ENCODE measurements at regions not wholly inside any gene's neighbourhood (a gene's known extent, or its start where the extent isn't known, plus 50 kb on each side); places are given as distances from the start of the nearest gene placed in this dataset.

DNA sequence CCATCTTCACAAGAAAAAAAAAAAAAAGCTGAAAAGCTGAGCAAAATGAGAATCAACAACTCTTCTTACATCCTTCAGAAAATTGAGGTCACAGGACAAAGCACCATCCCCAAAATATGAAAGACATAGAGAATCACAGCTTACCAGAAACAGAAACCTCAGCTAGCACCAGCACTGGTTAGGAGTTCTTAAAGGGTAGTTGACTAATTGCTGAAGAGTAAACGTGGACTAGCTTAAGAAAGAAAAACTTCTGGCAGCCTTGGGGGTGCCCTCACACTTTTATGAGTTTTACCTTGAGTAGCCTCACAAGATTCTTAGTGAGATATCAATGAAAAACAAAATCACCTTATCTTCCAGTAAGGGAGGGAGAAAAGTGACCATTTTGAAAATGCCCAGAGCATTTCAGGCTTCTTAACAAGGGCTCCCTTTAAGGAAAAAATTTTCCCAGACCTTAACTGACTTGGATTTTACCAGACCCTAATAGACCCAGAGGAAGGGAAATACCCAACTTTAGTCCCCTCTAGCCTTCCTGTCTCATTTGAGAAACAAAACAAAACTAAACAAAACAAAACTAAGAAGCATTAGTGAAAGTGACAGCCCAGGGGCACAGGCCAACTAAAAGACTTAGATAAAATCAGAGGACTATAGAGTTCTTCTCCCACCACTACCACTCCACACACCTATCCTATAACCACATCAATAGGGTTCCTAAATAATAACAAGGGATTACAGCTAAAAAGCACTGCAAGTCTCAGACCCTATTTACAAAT is 888.6 kb downstream of the DIAPH3 start:
- CTCF ChIA-PET = no interaction called here
- H3K9me2 ChIP-seq (ENCODE audit: insufficient read depth) = no peaks in the 10 kb centered on the region
- no peak overlapping the region for H2AFZ ChIP-seq
- no peaks in the 10 kb centered on the region for H3K36me3 ChIP-seq (ENCODE audit: low read depth)
- intact Hi-C loops (cut with micrococcal nuclease; ENCODE audit: unreplicated experiment) = no loop called here
- H3F3A ChIP-seq (ENCODE audit: insufficient read depth, low read depth) = no peaks in the 10 kb centered on the region
- H3K79me2 ChIP-seq (ENCODE audit: low read depth) = no peaks in the 10 kb centered on the region
- H3K4me1 ChIP-seq (replicated peaks; ENCODE audit: insufficient read depth) = no peaks in the 10 kb centered on the region
- no peaks in the 10 kb centered on the region for H3K9me3 ChIP-seq (ENCODE audit: insufficient read depth, low read depth)
- H3K4me2 ChIP-seq = no peak overlapping the region
- DNase-seq = no peak
- TF ChIP-seq CTCF (conservative IDR thresholded peaks at IDR 0.05) (no peak), EZH2 (IDR thresholded peaks at IDR 0.05; ENCODE audit: low read depth) (no peak)
- no peak overlapping the region for H3K4me3 ChIP-seq
- no peaks in the 10 kb centered on the region for H4K20me1 ChIP-seq (ENCODE audit: insufficient read depth)
- no peaks in the 10 kb centered on the region for H3K27me3 ChIP-seq (ENCODE audit: insufficient read depth, low read depth)
- POLR2A ChIA-PET (ENCODE audit: unreplicated experiment) = no interaction called here
- H3K27ac ChIP-seq = no peak overlapping the region
- BruUV-seq (replicated peaks) = no TSS peak

DNA sequence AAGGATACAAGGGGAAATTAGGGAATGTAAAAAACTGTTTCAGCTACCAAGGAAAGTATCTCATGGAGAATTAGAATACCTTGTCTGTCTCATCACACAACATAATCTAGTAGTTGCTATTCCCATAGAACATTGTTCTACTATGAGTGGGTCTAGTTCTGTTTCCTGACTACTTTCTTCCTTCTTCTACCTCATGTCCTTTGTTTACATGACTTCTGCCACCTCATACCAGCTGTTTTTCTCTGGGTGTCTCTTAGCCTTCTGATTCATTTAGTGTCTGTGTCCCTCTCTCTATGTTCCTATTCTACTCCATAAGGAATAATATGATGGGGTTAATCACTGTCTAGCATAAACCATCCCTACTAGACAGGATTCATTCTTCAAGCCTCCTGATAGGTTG is 887.3 kb downstream of the DIAPH3 start:
- H2AFZ ChIP-seq = no peak overlapping the region
- no TSS peak for BruUV-seq (replicated peaks)
- H3F3A ChIP-seq (ENCODE audit: insufficient read depth, low read depth) = no peaks in the 10 kb centered on the region
- H3K27ac ChIP-seq = no peak overlapping the region
- H3K27me3 ChIP-seq (ENCODE audit: insufficient read depth, low read depth) = no peaks in the 10 kb centered on the region
- no peak for DNase-seq
- no peaks in the 10 kb centered on the region for H4K20me1 ChIP-seq (ENCODE audit: insufficient read depth)
- intact Hi-C loops (cut with micrococcal nuclease; ENCODE audit: unreplicated experiment) = no loop called here
- no peak overlapping the region for H3K4me2 ChIP-seq
- H3K4me1 ChIP-seq (replicated peaks; ENCODE audit: insufficient read depth) = no peaks in the 10 kb centered on the region
- CTCF ChIA-PET = no interaction called here
- H3K9me2 ChIP-seq (ENCODE audit: insufficient read depth) = no peaks in the 10 kb centered on the region
- POLR2A ChIA-PET (ENCODE audit: unreplicated experiment) = no interaction called here
- H3K9me3 ChIP-seq (ENCODE audit: insufficient read depth, low read depth) = no peaks in the 10 kb centered on the region
- TF ChIP-seq CTCF (conservative IDR thresholded peaks at IDR 0.05) = no peak
- TF ChIP-seq EZH2 (IDR thresholded peaks at IDR 0.05; ENCODE audit: low read depth) = no peak
- no peaks in the 10 kb centered on the region for H3K79me2 ChIP-seq (ENCODE audit: low read depth)
- no peaks in the 10 kb centered on the region for H3K36me3 ChIP-seq (ENCODE audit: low read depth)
- H3K4me3 ChIP-seq = no peak overlapping the region

DNA sequence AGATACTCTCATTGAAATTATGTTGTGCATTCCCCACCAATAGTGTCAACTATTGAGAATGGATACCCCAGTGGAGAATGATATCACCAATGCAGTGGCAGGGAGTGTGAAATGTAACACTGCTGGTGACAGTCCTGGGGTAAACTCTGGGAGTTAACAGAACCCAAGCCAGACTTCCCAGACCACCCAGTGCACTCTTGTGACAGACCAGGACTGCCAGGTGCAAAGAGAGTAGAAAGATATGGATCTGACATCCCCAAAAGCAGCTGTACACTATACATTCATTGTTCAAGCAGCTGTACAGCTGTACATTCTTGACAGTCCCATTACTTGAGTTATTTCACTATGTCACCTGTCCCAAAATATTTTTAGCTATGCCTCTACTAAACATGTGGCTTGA is 886.6 kb downstream of the DIAPH3 start:
- H3K9me2 ChIP-seq (ENCODE audit: insufficient read depth) = no peaks in the 10 kb centered on the region
- H3K79me2 ChIP-seq (ENCODE audit: low read depth) = no peaks in the 10 kb centered on the region
- H3K4me3 ChIP-seq = no peak overlapping the region
- no peak overlapping the region for H2AFZ ChIP-seq
- ChIA-PET POLR2A (ENCODE audit: unreplicated experiment) (no interaction called here), CTCF (no interaction called here)
- H3K36me3 ChIP-seq (ENCODE audit: low read depth) = no peaks in the 10 kb centered on the region
- no peak overlapping the region for H3K27ac ChIP-seq
- H3K4me1 ChIP-seq (replicated peaks; ENCODE audit: insufficient read depth) = no peaks in the 10 kb centered on the region
- no peak for DNase-seq
- no peaks in the 10 kb centered on the region for H3F3A ChIP-seq (ENCODE audit: insufficient read depth, low read depth)
- intact Hi-C loops (cut with micrococcal nuclease; ENCODE audit: unreplicated experiment) = no loop called here
- TF ChIP-seq CTCF (conservative IDR thresholded peaks at IDR 0.05) (no peak), EZH2 (IDR thresholded peaks at IDR 0.05; ENCODE audit: low read depth) (no peak)
- no peaks in the 10 kb centered on the region for H4K20me1 ChIP-seq (ENCODE audit: insufficient read depth)
- no peak overlapping the region for H3K4me2 ChIP-seq
- no peaks in the 10 kb centered on the region for H3K27me3 ChIP-seq (ENCODE audit: insufficient read depth, low read depth)
- BruUV-seq (replicated peaks) = no TSS peak
- H3K9me3 ChIP-seq (ENCODE audit: insufficient read depth, low read depth) = no peaks in the 10 kb centered on the region
